Nucleus accumbens (tissue), 56 donors: ENCODE measurements at regions not wholly inside any gene's neighbourhood (a gene's known extent, or its start where the extent isn't known, plus 50 kb on each side); places are given as distances from the start of the nearest gene placed in this dataset.
A peak's percentile ranks its signal among the peaks of the same experiment; 100 is the strongest.

ENCODE experiments used
- DNase-seq, 56 donors: peaks; one replicate each; lab custom pipeline; 2025; lab: John Stamatoyannopoulos, UW

GRCh38 chr11:115679945-115680344, 175.7 kb upstream of the CADM1 start:
- DNase-seq = no peak

GRCh38 chr11:115678942-115679341, 174.7 kb upstream of the CADM1 start:
- DNase-seq = no peak

- DNase-seq = no peak
Measured at GRCh38 chr11:115677190-115677589, 173.0 kb upstream of the CADM1 start.

GRCh38 chr11:115676768-115677167, 172.6 kb upstream of the CADM1 start:
- DNase-seq = no peak

DNA sequence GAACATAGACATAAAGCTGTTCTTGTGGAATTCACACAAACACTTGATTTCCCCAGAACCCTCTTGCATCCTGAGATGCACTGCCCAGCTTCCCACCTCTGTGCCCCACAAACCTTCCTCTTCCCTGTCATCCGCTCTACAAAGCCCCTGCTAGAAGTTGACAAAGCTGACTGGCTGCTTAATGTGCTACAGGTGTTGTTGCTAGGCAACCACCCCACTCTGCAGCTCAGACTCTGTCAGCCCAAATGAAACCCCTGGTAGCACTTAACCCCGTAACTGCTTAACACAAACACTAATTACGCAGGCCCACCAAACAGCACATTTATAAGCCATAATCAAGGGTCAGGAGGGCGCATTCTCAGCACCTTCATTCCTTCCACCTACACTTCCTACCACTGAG, 172.0 kb upstream of the CADM1 start:
- DNase-seq = peak in 9 of 56 donors; percentile 8 to 40 (median 18)

DNA sequence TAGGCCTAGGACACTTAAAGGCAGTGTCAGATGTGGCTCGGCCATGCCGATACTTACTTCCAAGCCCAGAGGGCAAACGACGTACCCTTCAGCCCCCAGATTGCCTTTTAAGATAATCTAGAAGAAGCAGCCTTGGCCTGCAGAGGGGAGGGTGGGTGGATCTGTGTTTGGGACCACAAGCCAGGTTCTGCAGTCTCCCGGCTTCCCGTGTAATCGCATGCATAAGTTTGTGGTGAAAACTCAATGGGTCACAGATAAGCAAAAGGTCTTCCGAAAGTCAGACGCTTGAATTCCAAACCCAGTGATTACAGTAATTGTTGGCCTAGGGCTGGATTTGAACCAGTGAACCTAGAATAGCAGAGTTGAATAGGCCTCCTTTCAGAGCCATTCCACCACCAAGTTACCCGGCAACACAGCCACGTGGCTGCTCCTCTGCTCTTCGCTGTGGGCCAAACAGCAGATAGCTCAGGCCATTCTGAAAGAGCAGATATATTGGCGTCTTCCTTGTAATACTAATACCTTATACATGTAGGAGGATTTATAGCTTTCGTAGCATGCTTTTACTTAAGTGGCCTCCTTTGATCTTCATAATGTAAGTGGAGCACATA, 170.8 kb upstream of the CADM1 start:
- DNase-seq = no peak

DNA sequence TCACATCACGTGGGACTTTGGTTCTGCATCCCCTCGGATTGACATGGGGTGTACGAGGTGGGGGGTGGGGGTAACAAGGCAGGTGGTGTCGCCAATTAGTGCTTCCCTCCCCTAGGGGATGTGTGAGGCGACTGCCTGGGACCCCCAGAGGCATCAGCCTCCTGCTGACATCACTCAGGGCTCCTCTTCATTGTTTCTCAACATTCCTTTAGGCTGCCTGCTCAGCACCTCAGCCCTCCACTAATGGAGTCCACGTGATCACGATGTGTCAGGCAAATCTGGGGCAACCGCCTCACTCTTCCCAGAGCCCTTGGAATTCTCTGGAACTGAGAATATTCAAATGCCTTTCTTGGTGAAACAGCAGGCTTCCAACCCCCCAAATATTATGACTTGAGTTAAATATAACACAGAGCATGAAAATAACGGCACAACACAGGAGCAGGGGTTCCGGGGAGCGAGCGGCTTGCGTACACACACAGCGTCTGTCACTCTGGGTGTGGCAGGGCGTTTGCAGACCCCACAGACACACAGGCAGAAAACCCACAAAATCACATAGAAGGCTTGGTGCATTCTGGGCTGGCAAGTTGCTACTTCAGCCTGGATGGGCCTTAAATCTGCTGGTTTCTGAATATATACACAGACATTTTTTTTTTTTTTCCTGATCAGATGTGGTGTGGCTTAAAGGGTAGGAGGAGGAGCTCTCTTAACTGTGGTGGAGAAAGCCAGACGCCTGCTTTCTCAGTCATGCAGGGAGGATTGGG, 170.1 kb upstream of the CADM1 start:
- peak in 26 of 56 donors; percentile 10 to 76 (median 38) for DNase-seq

DNA sequence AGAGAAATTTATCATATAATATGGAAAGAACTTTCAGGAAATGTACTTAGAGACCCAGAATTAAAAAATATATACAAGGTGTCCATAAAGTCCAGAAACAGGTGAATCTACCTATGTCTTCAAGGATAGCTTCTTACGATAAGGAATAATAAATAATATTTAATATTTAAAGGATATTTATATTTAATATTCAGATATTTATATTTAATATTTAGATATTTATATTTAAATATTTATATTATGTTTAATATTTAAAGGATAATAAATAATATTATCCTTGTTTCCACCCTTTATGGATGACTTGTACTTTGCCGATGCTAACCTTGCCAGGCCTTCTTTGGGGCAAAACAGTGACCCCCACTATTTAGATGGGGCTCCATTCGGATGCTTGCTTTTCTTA, 169.5 kb upstream of the CADM1 start:
- DNase-seq = no peak

DNA sequence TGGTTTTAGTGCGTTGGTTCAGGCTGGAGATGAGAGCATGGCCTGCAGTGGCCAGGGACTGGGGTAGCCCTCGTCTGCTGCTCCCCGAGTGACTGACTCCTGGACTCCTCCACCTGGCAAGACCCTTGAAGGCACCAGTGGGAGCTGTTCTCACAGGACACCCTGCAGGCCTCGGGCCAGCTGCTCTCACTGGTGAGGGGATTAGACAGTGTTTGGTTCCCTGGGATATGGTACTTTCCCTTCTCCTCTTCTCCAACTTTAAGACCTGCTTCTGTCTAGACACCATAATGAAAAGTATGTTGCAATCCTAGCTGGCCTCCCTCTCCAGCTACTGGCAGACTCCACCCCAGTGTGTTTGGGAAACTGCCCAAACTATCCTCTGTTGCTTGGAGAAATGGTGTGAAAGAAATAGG, 168.8 kb upstream of the CADM1 start:
- peak in 13 of 56 donors; percentile 5 to 67 (median 33) for DNase-seq

DNA sequence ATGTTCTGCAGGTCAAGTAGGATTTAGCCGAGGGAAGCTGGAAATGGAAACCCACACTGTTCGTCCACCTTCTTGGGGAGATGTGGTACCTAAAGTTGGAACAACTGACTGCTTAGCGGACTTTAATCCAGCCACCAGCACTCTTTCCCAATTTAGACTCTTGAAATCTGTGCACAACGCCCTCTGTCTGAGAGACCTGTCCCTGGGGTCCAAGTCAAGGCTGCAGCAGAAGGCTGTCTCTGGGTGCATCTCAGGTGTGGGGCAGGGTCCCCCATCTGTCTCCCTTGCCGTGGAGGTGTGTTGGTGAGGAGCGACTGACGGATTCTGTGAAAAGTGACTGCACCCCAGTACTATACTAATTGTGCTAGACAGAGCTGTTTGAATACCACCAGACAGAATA, 168.2 kb upstream of the CADM1 start:
- no peak for DNase-seq

GRCh38 chr11:115670538-115671205, 166.5 kb upstream of the CADM1 start:
- DNase-seq = peak in 1 of 56 donors; percentile 13

DNA sequence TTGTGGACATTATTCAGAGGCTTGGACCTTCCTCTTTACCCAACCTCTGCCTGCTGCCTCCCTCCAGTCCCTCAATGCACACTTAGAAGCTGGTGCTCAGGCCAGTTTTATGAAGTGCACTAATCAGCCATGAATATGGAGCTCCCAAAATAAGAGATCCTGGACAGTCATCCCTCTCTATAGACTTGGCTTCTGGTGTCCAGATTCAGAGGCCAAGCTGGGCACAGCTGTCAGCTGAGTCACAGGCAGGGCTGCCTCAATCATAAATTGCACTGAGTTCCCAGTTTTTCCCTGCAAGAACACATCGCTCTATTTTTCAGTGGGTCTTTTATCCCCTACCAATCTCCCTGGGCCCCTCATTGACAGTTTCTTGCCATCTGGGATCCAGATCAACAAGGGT, 161.7 kb upstream of the CADM1 start:
- DNase-seq = no peak

GRCh38 chr11:115665175-115665821, 161.1 kb upstream of the CADM1 start:
- DNase-seq = peak in 22 of 56 donors; percentile 13 to 75 (median 39)

DNA sequence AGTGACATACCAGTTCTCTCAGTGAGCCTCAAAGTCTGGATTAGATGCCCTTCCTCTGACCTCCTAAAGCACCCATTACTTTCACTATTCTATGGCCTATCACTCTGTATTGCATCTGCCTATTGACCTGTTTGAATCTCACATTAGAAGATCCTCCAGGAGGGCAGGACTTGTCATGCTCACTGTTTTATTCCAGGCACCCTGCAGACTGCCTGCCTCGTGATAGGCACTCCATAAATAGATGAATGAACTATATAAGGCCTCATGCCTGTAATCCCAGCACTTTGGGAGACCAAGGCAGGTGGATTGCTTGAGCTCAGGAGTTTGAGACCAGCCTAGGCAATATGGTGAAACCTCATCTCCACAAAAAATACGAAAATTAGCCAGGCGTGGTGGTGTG, 160.1 kb upstream of the CADM1 start:
- DNase-seq = no peak

GRCh38 chr11:115663790-115664189, 159.6 kb upstream of the CADM1 start:
- peak in 9 of 56 donors; percentile 9 to 39 (median 19) for DNase-seq

DNA sequence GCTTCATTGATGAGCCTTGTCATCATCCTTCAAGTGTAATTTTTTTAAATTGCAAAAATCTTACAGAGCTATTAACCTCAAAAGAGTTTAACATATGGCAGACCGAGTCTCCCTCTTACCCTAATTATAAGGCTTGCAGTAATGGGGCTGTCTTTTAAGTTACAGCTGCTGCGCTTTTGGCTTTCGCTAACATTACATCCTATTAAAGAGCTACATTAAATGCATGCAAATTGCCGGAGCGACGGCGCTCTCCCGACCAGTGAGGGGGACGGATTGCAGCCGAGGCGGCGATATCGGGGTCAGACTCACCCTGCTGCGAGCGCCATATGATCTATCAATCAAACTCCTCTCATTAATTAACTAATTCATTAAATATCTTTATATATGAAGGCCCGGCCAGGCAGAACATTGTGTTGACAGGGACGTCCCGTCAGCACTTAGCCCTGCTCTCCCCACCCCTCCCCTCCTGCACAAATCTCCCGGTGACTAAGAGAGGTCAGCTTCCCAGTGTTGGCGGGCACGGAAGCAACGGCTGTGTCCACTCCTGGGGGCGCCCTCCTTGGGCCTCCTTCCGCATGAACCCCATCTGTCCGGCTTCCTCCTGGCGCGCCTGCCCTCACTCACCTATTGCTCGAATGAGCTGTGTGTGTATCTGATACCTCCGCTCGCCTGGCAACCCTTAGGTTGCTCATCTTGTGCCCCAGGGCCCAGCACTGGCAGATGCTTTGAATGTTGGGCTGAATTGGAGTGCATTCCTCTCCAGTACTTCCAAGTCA, 156.0 kb upstream of the CADM1 start:
- no peak for DNase-seq

DNA sequence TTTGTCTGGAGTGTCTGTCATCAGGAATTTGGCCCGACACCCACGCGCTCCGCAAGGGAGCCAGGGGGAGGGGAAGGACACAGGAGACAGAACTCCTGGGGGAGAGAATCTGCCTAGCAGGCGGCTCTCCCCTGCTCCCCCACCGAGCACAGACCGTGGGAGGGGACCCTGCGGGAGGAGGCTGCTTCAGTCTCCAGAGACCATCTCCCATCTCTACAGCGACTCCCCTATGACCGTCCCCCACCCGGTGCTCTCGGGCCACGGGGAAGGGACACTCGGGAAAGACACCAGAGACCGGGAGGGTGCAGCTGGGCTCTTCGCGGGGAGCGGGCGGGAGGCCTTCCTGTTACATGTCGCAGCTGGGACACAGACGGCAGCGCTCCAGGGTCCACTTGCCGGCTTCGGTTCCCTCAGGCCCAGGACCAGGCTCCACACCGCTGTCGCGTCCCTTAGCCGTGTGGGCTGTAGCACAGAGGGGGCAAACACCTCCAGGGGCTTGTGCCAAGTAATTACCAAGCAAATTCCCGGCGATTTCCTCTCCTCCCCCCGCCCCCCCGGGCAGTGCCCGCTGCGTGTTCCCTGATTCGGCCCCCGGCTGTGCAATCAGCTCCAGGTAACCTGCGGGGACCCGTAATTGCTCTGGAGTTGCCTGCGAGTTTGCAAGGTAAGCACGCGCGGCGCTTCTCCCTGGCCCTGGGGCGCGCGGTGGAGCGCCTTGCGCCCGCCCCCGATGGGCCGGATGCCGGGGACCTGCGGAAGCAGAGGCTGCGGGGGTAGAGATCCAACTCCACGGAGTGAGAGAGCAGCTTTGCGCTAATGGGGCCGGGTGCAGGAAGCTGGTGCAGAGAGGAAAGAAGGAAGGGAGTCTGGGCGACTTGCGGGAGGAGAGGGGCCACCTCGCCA, 155.1 kb upstream of the CADM1 start:
- peak in 20 of 56 donors; percentile 20 to 65 (median 35) for DNase-seq

GRCh38 chr11:115657586-115657985, 153.4 kb upstream of the CADM1 start:
- no peak for DNase-seq

GRCh38 chr11:115656669-115657068, 152.5 kb upstream of the CADM1 start:
- no peak for DNase-seq
